ENCODE measurements at regions not wholly inside any gene's neighbourhood (a gene's known extent, or its start where the extent isn't known, plus 50 kb on each side); places are given as distances from the start of the nearest gene placed in this dataset.
A peak's percentile ranks its signal among the peaks of the same experiment; 100 is the strongest.

DNA sequence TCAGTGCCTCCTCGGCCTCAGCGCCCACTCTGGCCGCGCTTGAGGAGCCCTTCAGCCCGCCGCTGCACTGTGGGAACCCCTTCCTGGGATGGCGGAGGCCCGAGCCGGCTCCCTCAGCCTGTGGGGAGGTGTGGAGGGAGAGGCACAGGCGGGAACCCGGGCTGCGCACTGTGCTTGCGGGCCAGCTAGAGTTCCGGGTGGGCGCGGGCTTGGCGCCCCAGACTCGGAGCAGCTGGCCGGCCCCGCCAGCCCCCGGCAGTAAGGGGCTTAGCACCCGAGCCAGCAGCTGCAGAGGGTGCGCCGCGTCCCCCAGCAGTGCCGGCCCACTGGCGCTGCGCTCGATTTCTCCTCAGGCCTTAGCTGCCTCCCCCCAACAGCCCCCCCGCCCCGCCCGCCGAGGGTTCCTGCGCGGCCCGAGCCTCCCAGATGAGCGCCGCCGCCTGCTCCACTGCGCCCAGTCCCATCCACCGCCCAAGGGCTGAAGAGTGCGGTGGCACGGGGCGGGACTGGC lies 1137.0 kb downstream of the PCDH18 start:
- no peak for DNase-seq (ENCODE audit: low read depth)

GRCh38 chr4:136392576-136392975 lies 1139.7 kb downstream of the PCDH18 start:
- peak; percentile 5 for DNase-seq (ENCODE audit: low read depth)

- no peak for DNase-seq (ENCODE audit: low read depth)
Measured at GRCh38 chr4:136390824-136391223, 1141.5 kb downstream of the PCDH18 start.

- no peak for DNase-seq (ENCODE audit: low read depth)
Measured at GRCh38 chr4:136383082-136383481, 1149.2 kb downstream of the PCDH18 start.

DNA sequence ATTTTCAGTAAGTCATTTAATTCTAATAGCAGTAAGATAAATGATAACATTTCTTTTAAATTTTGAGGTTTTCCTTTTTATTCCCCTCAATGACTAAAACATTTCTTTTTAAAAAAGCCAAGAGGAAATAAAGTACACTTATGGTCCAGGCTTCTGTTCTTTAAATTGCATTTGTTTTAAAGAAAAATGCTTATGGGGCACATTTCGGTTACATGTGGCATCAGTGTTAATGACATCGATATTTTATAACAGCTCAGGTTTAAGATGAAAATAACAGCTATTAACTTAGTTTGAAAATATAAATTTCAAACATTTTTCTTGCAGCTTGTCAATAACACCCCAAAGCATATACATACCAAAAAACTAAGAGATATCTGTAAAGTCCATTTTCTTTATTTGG lies 1161.1 kb downstream of the PCDH18 start:
- DNase-seq (ENCODE audit: low read depth) = no peak

DNA sequence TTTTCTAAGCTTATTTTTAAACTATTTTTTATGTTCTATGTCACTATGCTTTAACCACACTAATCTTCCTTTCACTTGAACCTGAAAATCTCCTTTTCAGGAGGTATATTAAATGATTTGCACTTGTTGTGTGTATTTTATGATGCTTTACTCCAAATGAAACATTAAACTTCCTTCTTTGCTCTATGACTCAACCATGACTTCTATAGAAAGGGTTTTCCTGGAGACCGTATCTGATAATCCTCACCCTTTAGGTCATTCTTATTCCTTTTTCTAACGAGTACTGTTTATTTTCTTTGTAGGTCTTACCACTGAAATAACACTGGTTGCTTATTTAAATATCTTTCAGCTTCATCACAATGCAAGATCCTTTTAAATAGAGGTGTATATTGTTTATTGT lies 1163.2 kb downstream of the PCDH18 start:
- DNase-seq (ENCODE audit: low read depth) = no peak

GRCh38 chr4:136357556-136357955 lies 1174.7 kb downstream of the PCDH18 start:
- no peak for DNase-seq (ENCODE audit: low read depth)

DNA sequence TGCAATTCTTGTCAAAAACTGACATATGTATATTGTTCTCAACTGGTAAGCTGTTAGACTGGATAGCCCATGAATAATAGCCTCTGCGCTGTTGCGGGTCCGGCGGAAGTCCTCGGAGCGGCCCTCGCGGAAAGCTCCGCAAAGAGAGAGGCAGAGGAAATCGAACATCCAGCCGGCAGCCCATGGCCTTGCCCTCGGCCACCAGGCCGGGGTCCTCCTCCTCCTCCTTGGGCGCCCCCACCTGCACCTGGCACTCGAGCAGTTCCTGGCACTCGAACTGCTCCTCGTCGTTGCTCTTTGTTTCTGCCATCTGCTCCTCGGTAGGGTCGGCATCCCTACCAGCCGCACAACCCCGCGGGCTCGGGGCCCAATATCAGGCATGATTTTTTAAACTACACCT lies 1176.3 kb downstream of the PCDH18 start:
- no peak for DNase-seq (ENCODE audit: low read depth)

- no peak for DNase-seq (ENCODE audit: low read depth)
Measured at GRCh38 chr4:136343340-136343739, 1189.0 kb downstream of the PCDH18 start.

- peak; percentile 13 for DNase-seq (ENCODE audit: low read depth)
Measured at GRCh38 chr4:136342666-136343065, 1189.6 kb downstream of the PCDH18 start.

- no peak for DNase-seq (ENCODE audit: low read depth)
Measured at GRCh38 chr4:136337216-136337615, 1195.1 kb downstream of the PCDH18 start.

DNA sequence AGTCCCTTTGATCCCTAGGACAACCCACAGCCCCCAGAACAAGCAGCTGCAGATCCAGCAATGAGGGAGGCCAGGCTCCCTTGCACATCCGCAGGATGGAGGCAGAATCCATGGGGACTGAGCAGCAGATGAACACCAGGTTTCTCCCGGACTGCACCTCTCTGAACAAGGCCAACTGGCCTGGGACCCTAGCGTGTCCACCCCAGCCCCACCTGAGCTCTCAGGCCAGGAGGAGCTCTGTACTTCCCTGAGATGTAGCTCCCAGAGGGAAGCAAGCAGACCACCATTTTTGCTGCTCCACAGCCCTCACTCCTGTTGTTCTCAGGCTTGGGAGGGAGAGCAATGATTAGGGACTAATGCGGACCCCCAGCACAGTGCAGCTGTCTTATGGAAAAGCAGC lies 1195.8 kb downstream of the PCDH18 start:
- DNase-seq (ENCODE audit: low read depth) = no peak

DNA sequence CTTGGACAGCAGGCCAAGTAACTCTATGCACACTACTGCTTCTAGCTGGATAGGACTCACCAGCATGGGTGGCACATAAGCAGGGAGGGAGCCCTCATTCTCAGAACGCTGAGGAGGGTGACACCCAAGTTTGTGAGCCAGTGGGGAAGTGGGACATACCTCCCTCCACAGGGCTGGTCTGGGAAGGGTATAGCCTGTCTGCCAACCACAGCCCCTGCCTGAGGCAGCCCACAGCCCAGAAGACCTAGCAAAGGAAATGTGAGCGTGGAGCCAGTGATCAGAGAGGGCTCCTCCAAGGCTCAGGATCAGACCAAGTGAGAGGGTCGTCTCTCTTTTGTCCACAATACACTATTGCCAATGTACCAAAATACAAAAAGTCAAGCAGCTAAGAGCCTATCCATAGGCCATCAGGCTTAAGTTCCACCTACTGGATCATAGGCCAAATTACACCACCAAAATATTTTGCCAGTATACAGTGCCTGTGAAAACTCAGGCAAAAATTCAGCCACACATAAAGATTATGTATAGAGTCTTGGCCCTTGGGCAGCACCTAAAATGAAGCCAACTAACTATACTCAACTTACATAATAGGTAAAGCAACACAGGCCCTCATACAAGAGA lies 1203.1 kb downstream of the PCDH18 start:
- DNase-seq (ENCODE audit: low read depth) = no peak

DNA sequence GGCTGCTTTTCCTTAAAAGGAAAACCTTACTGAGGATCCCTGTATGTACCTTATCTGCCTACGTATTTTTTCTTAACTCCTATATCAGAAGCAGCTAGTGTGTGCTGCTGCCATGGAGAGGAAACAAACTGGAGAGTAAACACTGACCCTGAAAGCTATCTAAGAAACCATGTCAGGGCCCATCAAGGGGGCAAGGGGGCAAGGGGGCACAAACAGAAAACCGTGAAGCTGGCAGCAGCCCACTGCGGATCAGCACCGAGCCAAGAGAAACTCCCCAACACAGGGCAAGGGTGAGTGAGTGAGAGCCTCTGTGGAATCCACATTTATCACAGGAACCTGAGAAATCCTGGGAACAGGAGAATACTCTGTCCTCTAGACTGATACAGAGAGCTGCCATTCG lies 1204.2 kb downstream of the PCDH18 start:
- no peak for DNase-seq (ENCODE audit: low read depth)

- DNase-seq (ENCODE audit: low read depth) = no peak
Measured at GRCh38 chr4:136320465-136320813, 1211.9 kb downstream of the PCDH18 start.

DNA sequence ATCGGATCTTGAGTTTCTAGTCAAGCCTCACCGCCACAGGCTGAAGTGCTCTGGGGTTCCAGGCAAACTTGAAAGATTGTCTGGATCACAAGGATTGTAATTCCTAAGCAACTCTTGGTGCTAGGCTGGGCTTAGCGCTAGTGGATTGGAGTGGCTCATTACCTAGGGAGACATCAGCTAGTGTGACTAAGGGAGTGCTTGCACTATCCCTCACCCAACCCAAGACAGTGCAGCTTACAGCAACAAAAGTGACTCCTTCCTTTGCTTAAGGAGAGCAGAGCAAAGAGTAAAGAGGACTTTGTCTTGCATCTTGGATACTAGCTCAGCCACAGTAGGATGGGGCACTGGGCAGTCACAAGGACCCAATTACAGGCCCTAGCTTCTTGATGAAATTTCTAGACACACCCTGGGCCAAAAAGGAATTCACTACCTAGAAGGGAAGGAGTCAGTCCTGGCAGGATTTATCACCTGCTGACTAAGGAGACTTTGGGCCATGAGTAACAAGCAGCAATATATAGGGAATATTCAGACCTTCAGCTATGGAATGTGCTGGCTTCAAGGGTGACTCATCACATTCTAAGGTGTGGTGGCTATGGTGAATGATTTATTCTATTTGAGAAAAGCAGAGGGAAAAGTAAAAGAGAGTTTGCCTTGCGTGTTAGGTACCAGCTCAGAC lies 1212.4 kb downstream of the PCDH18 start:
- DNase-seq (ENCODE audit: low read depth) = no peak

- no peak for DNase-seq (ENCODE audit: low read depth)
Measured at GRCh38 chr4:136316961-136317360, 1215.3 kb downstream of the PCDH18 start.

GRCh38 chr4:136314686-136315085 lies 1217.6 kb downstream of the PCDH18 start:
- no peak for DNase-seq (ENCODE audit: low read depth)

GRCh38 chr4:136311774-136312173 lies 1220.5 kb downstream of the PCDH18 start:
- no peak for DNase-seq (ENCODE audit: low read depth)

DNA sequence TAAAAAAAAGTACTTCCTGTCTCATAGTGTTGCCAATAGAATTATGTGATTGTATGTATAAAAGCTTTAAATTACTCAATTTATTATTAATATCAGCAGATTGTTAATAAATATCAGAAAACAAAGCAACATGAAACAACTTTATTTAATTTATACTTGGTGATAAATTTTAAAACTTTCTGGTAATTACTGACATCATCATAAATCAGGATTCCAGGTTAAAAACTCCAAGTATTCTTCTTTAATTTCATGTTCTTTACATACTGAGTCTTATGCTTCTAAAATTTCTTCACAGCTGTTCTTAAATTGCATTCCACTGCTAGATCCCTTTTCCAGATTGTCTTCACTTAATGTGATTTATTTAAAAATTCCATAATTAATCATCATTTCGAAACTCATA lies 1224.5 kb downstream of the PCDH18 start:
- no peak for DNase-seq (ENCODE audit: low read depth)

DNA sequence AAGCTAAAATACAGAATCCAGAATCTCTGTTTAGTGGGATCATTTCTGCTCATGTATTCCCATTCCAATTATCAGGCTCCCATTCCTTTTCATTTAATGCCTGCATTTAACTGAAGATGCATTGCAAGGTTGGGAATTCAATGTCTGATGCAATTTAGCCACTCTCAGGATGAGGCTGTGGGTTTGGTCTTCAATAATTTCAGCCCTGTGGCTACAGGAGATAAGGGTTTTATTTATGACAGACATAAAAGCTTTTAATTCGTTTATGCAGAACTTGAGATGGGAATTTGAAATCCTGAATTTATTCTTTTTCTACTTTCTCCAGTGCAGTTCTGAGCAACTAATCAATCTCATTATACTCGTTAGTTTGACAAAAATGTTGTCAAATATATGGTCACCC lies 1225.9 kb downstream of the PCDH18 start:
- DNase-seq (ENCODE audit: low read depth) = no peak

DNA sequence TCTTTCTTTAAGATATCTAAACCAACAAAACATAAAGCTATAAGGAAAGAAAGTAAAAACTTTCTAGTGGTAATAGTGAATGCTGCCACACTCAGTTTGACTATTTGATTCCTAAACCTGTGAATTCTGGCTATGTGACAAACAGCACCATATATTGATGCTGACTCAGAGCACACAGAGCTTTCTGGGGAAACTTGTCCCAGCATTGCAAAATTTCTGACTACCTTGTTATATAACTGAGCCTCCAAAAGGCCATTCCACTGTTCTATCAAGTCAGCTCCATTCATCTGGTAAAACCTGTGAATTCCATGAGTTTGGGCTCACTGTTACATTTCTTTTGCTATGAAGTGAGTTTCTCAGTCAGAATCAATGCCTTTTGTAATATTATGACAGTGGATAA lies 1229.7 kb downstream of the PCDH18 start:
- no peak for DNase-seq (ENCODE audit: low read depth)

DNA sequence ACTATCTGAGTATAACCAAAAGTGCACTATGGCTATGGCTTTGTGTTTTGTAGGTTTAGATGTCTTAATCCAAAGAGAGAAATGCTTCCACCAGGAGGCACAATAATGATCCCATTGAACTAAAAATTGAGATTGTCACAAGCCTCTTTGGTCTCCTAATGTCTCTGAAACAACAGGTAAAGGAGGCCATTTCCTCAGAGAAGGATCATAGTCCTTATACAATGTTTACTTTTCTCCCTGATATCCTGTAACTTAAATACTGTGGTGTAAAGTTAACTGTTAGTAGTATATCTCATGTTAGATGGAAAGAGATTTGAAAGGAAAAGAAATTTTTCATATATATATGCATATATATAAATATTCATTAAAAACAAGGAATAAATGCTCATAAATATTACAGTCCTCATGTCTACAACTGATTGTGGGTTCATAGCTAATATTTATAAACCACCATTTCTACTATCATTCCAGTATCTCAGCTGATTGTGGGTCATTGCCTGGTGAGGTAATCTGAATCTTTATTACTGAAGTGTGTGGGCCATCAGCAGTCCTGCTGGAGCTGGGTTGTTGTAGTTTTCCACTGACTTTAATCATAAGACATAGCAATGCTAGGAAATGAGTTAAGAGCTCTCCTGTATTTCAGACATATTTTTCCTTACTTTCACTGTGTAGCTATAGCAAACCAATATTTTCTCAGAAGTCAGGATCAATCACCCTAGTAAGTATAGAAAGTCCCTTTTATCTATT lies 1230.4 kb downstream of the PCDH18 start:
- no peak for DNase-seq (ENCODE audit: low read depth)
